Endodermal cell (in vitro differentiated cells): ENCODE measurements at regions not wholly inside any gene's neighbourhood (a gene's known extent, or its start where the extent isn't known, plus 50 kb on each side); places are given as distances from the start of the nearest gene placed in this dataset.

Experiments
- DNase-seq: peaks from one replicate; pipeline ENCODE4 v3.0.0-alpha.2; 2017
- H3K27ac ChIP-seq: 2 replicates; pipeline ENCODE4 v1.5.1; 2013; ENCODE audit warnings: mild to moderate bottlenecking, low read depth, low read length, moderate library complexity
- H3K27me3 ChIP-seq: 2 replicates; pipeline ENCODE4 v1.6.1; 2013; ENCODE audit warnings: mild to moderate bottlenecking, low read length, moderate library complexity; ENCODE audit not compliant: insufficient read depth, control insufficient read depth, poor library complexity, severe bottlenecking
- H3K36me3 ChIP-seq: 2 replicates; pipeline ENCODE4 v1.7.0; 2013; ENCODE audit warnings: mild to moderate bottlenecking, low read length, moderate library complexity; ENCODE audit not compliant: control insufficient read depth, insufficient read depth
- H3K4me1 ChIP-seq: one replicate; pipeline ENCODE4 v1.7.0; 2013; ENCODE audit warnings: low read length; ENCODE audit not compliant: control insufficient read depth, insufficient read depth
- H3K4me3 ChIP-seq: 2 replicates; pipeline ENCODE4 v1.5.1; 2013; ENCODE audit warnings: mild to moderate bottlenecking, low read length, moderate library complexity
- H3K9ac ChIP-seq: 2 replicates; pipeline ENCODE4 v1.6.1; 2013; ENCODE audit warnings: mild to moderate bottlenecking, low read length, moderate library complexity; ENCODE audit not compliant: poor library complexity, severe bottlenecking; ENCODE audit errors: extremely low read depth
- H3K9me3 ChIP-seq: 2 replicates; pipeline ENCODE4 v1.6.1; 2013; ENCODE audit warnings: mild to moderate bottlenecking, low read length, moderate library complexity; ENCODE audit not compliant: control insufficient read depth
- H3K27ac Mint-ChIP-seq: 2 replicates; pipeline ENCODE4 v1.8.0; 2020; ENCODE audit warnings: mixed read lengths
- H3K27me3 Mint-ChIP-seq: 2 replicates; pipeline ENCODE4 v1.8.0; 2021; ENCODE audit warnings: mild to moderate bottlenecking, mixed read lengths; ENCODE audit not compliant: insufficient read depth
- H3K36me3 Mint-ChIP-seq: 2 replicates; pipeline ENCODE4 v1.8.0; 2020; ENCODE audit warnings: low read depth, mixed read lengths
- H3K4me1 Mint-ChIP-seq: 2 replicates; pipeline ENCODE4 v1.8.0; 2020; ENCODE audit warnings: mixed read lengths
- H3K4me3 Mint-ChIP-seq: 2 replicates; pipeline ENCODE4 v1.8.0; 2020; ENCODE audit warnings: mild to moderate bottlenecking, moderate library complexity, mixed read lengths
- H3K9me3 Mint-ChIP-seq: 2 replicates; pipeline ENCODE4 v1.8.0; 2020; ENCODE audit warnings: mild to moderate bottlenecking, mixed read lengths
- CTCF ChIP-seq: fragments of 200-600 bp; sonication (generic); conservative IDR thresholded peaks from 2 replicates; pipeline ENCODE4 v1.5.0; 2021; ENCODE audit warnings: antibody characterized with exemption, mild to moderate bottlenecking
- WGBS, 2 experiments: methylation state at CpG; one replicate each; pipeline versions ENCODE4 v1.1.5 to v1.1.7; 2013; ENCODE audit warnings: missing lambda C conversion rate in 2 of 2, mixed read lengths in 1 of 2; ENCODE audit not compliant: insufficient coverage in 1 of 2, insufficient read length in 1 of 2; 5-methylcytosine and 5-hydroxymethylcytosine counted together

GRCh38 chr6:90859612-90860011 is 272.7 kb upstream of the MAP3K7 start:
- Mint-ChIP-seq H3K27me3 (peaks cover 1% of the 10 kb centered on the region), H3K4me1 (peaks cover 2% of the 10 kb centered on the region), H3K9me3 (no peaks in the 10 kb centered on the region), H3K36me3 (no peaks in the 10 kb centered on the region), H3K27ac (no peak overlapping the region), H3K4me3 (no peak overlapping the region)
- Histone ChIP-seq H3K9me3 (no peaks in the 10 kb centered on the region), H3K4me1 (no peaks in the 10 kb centered on the region), H3K27ac (no peak overlapping the region), H3K27me3 (no peaks in the 10 kb centered on the region), H3K36me3 (no peaks in the 10 kb centered on the region), H3K4me3 (no peak overlapping the region), H3K9ac (no peak overlapping the region)
- peak; percentile 22 for TF ChIP-seq CTCF
- WGBS, 2 experiments: 74 to 85% methylated on average over 4 to 6 of the region's 6 CpGs
- DNase-seq: no peak

- Mint-ChIP-seq H3K4me3 (no peak overlapping the region), H3K9me3 (no peaks in the 10 kb centered on the region), H3K36me3 (no peaks in the 10 kb centered on the region), H3K4me1 (peaks cover 2% of the 10 kb centered on the region), H3K27ac (no peak overlapping the region), H3K27me3 (peaks cover 1% of the 10 kb centered on the region)
- no peak overlapping the region for H3K27ac ChIP-seq
- H3K4me1 ChIP-seq: no peaks in the 10 kb centered on the region
- 90 to 96% methylated on average over 7 of the region's 7 CpGs for WGBS, 2 experiments
- H3K4me3 ChIP-seq: no peak overlapping the region
- no peaks in the 10 kb centered on the region for H3K9me3 ChIP-seq
- H3K9ac ChIP-seq: no peak overlapping the region
- no peaks in the 10 kb centered on the region for H3K36me3 ChIP-seq
- H3K27me3 ChIP-seq: no peaks in the 10 kb centered on the region
- TF ChIP-seq CTCF: no peak
- DNase-seq: no peak
Observed at GRCh38 chr6:90859056-90859455, 272.2 kb upstream of the MAP3K7 start.

- H3K4me3 ChIP-seq: no peak overlapping the region
- no peaks in the 10 kb centered on the region for H3K36me3 Mint-ChIP-seq
- 88 to 90% methylated on average over 1 to 3 of the region's 3 CpGs for WGBS, 2 experiments
- H3K9me3 Mint-ChIP-seq: no peaks in the 10 kb centered on the region
- no peak overlapping the region for H3K4me3 Mint-ChIP-seq
- H3K27ac ChIP-seq: no peak overlapping the region
- no peak overlapping the region for H3K9ac ChIP-seq
- no peaks in the 10 kb centered on the region for H3K27me3 ChIP-seq
- H3K36me3 ChIP-seq: no peaks in the 10 kb centered on the region
- H3K9me3 ChIP-seq: no peaks in the 10 kb centered on the region
- no peaks in the 10 kb centered on the region for H3K27me3 Mint-ChIP-seq
- no peak for DNase-seq
- H3K4me1 Mint-ChIP-seq: no peaks in the 10 kb centered on the region
- no peak overlapping the region for H3K27ac Mint-ChIP-seq
- TF ChIP-seq CTCF: no peak
- H3K4me1 ChIP-seq: no peaks in the 10 kb centered on the region
Observed at GRCh38 chr6:90849686-90850085, 262.8 kb upstream of the MAP3K7 start.
